Activated CD4-positive, alpha-beta memory T cell treated with anti-CD3 and anti-CD28 coated beads, Interleukin-2, amount 10 ng/mL, durations not matched to agents 7 days and 5 days (primary cell): ENCODE measurements at regions not wholly inside any gene's neighbourhood (a gene's known extent, or its start where the extent isn't known, plus 50 kb on each side); places are given as distances from the start of the nearest gene placed in this dataset.

ENCODE experiments used
- CTCF ChIA-PET: fragments of 350-600 bp; sonication (Branson Sonifier 250); formaldehyde crosslinking; loops from one replicate; lab custom pipeline; 2021; ENCODE audit warnings: antibody characterized with exemption, inconsistent platforms; lab: Charles Lee
- POLR2A ChIA-PET: fragments of 350-600 bp; sonication (Branson Sonifier 250); formaldehyde crosslinking; loops from one replicate; lab custom pipeline; 2021; ENCODE audit warnings: antibody characterized with exemption; lab: Charles Lee
- DNase-seq: peaks from one replicate; pipeline ENCODE4 v3.0.0-alpha.2; 2020
- H3K27ac Mint-ChIP-seq: one replicate; pipeline ENCODE4 v1.8.0; 2021; ENCODE audit warnings: mild to moderate bottlenecking, mixed read lengths
- H3K27me3 Mint-ChIP-seq: one replicate; pipeline ENCODE4 v1.8.0; 2021; ENCODE audit warnings: mixed read lengths
- H3K36me3 Mint-ChIP-seq: one replicate; pipeline ENCODE4 v1.8.0; 2021; ENCODE audit warnings: low read depth, mixed read lengths
- H3K4me1 Mint-ChIP-seq: one replicate; pipeline ENCODE4 v1.8.0; 2021; ENCODE audit warnings: mixed read lengths
- H3K4me3 Mint-ChIP-seq: one replicate; pipeline ENCODE4 v1.8.0; 2021; ENCODE audit warnings: mild to moderate bottlenecking, mixed read lengths
- H3K9me3 Mint-ChIP-seq: one replicate; pipeline ENCODE4 v1.8.0; 2021; ENCODE audit warnings: mixed read lengths

GRCh38 chr7:108808549-108809266, 239.0 kb downstream of the DNAJB9 start:
- no peaks in the 10 kb centered on the region for H3K9me3 Mint-ChIP-seq
- no peaks in the 10 kb centered on the region for H3K27me3 Mint-ChIP-seq
- H3K27ac Mint-ChIP-seq = no peak overlapping the region
- no peak overlapping the region for H3K4me3 Mint-ChIP-seq
- DNase-seq = no peak
- no peaks in the 10 kb centered on the region for H3K4me1 Mint-ChIP-seq
- ChIA-PET CTCF (no interaction called here), POLR2A (no interaction called here)
- H3K36me3 Mint-ChIP-seq = no peaks in the 10 kb centered on the region

- no peak for DNase-seq
- Mint-ChIP-seq H3K4me3 (no peak overlapping the region), H3K36me3 (no peaks in the 10 kb centered on the region), H3K27ac (no peak overlapping the region), H3K27me3 (no peaks in the 10 kb centered on the region), H3K9me3 (no peaks in the 10 kb centered on the region), H3K4me1 (no peaks in the 10 kb centered on the region)
- ChIA-PET CTCF (no interaction called here), POLR2A (no interaction called here)
Observed at GRCh38 chr7:108809356-108809755, 239.7 kb downstream of the DNAJB9 start.

GRCh38 chr7:108810756-108811385, 241.2 kb downstream of the DNAJB9 start:
- POLR2A ChIA-PET = no interaction called here
- CTCF ChIA-PET = no interaction called here

GRCh38 chr7:108813251-108814014, 243.8 kb downstream of the DNAJB9 start:
- DNase-seq = no peak
- CTCF ChIA-PET = no interaction called here
- peaks cover 3% of the 10 kb centered on the region for H3K9me3 Mint-ChIP-seq
- no peaks in the 10 kb centered on the region for H3K36me3 Mint-ChIP-seq
- H3K27me3 Mint-ChIP-seq = no peaks in the 10 kb centered on the region
- POLR2A ChIA-PET = no interaction called here
- no peak overlapping the region for H3K27ac Mint-ChIP-seq
- no peaks in the 10 kb centered on the region for H3K4me1 Mint-ChIP-seq
- H3K4me3 Mint-ChIP-seq = no peak overlapping the region

More at GRCh38 chr7:108810756-108811385, 241.2 kb downstream of the DNAJB9 start:
- no peak for DNase-seq
- Mint-ChIP-seq H3K27me3 (no peaks in the 10 kb centered on the region), H3K4me3 (no peak overlapping the region), H3K9me3 (no peaks in the 10 kb centered on the region), H3K4me1 (no peaks in the 10 kb centered on the region), H3K27ac (no peak overlapping the region), H3K36me3 (no peaks in the 10 kb centered on the region)

- no peaks in the 10 kb centered on the region for H3K4me1 Mint-ChIP-seq
- H3K36me3 Mint-ChIP-seq = no peaks in the 10 kb centered on the region
- H3K4me3 Mint-ChIP-seq = no peak overlapping the region
- DNase-seq = no peak
- peaks cover 3% of the 10 kb centered on the region for H3K9me3 Mint-ChIP-seq
- H3K27ac Mint-ChIP-seq = no peak overlapping the region
- POLR2A ChIA-PET = no interaction called here
- no peaks in the 10 kb centered on the region for H3K27me3 Mint-ChIP-seq
- CTCF ChIA-PET = no interaction called here
Observed at GRCh38 chr7:108815815-108816214, 246.1 kb downstream of the DNAJB9 start.

GRCh38 chr7:108818742-108819141, 249.1 kb downstream of the DNAJB9 start:
- POLR2A ChIA-PET = no interaction called here
- no peaks in the 10 kb centered on the region for H3K27me3 Mint-ChIP-seq
- no peaks in the 10 kb centered on the region for H3K4me1 Mint-ChIP-seq
- no peak overlapping the region for H3K4me3 Mint-ChIP-seq
- no peak for DNase-seq
- H3K36me3 Mint-ChIP-seq = no peaks in the 10 kb centered on the region
- CTCF ChIA-PET = no interaction called here
- no peak overlapping the region for H3K27ac Mint-ChIP-seq
- peaks cover 3% of the 10 kb centered on the region for H3K9me3 Mint-ChIP-seq

GRCh38 chr7:108824840-108825580, 255.3 kb downstream of the DNAJB9 start:
- H3K36me3 Mint-ChIP-seq = no peaks in the 10 kb centered on the region
- ChIA-PET CTCF (no interaction called here), POLR2A (no interaction called here)
- no peaks in the 10 kb centered on the region for H3K9me3 Mint-ChIP-seq
- H3K4me1 Mint-ChIP-seq = no peaks in the 10 kb centered on the region
- no peak overlapping the region for H3K27ac Mint-ChIP-seq
- H3K4me3 Mint-ChIP-seq = no peak overlapping the region
- no peak for DNase-seq
- H3K27me3 Mint-ChIP-seq = no peaks in the 10 kb centered on the region

- POLR2A ChIA-PET = no interaction called here
- Mint-ChIP-seq H3K27ac (no peak overlapping the region), H3K36me3 (no peaks in the 10 kb centered on the region), H3K9me3 (no peaks in the 10 kb centered on the region), H3K4me3 (no peak overlapping the region), H3K27me3 (no peaks in the 10 kb centered on the region), H3K4me1 (no peaks in the 10 kb centered on the region)
- DNase-seq = no peak
- CTCF ChIA-PET = no interaction called here
Observed at GRCh38 chr7:108825581-108825909, 255.9 kb downstream of the DNAJB9 start.

GRCh38 chr7:108836256-108836655, 266.6 kb downstream of the DNAJB9 start:
- ChIA-PET CTCF (no interaction called here), POLR2A (no interaction called here)
- Mint-ChIP-seq H3K27me3 (no peaks in the 10 kb centered on the region), H3K4me3 (no peak overlapping the region), H3K4me1 (no peaks in the 10 kb centered on the region), H3K36me3 (no peaks in the 10 kb centered on the region), H3K27ac (no peak overlapping the region), H3K9me3 (peaks cover 2% of the 10 kb centered on the region)
- DNase-seq = no peak

GRCh38 chr7:108838198-108838597, 268.5 kb downstream of the DNAJB9 start:
- CTCF ChIA-PET = no interaction called here

GRCh38 chr7:108839076-108839475, 269.4 kb downstream of the DNAJB9 start:
- Mint-ChIP-seq H3K27ac (no peak overlapping the region), H3K4me1 (no peaks in the 10 kb centered on the region), H3K27me3 (no peaks in the 10 kb centered on the region)

More at GRCh38 chr7:108838198-108838597, 268.5 kb downstream of the DNAJB9 start:
- Mint-ChIP-seq H3K27me3 (no peaks in the 10 kb centered on the region), H3K27ac (no peak overlapping the region), H3K4me1 (no peaks in the 10 kb centered on the region), H3K9me3 (peaks cover 2% of the 10 kb centered on the region), H3K36me3 (no peaks in the 10 kb centered on the region), H3K4me3 (no peak overlapping the region)
- DNase-seq = no peak
- POLR2A ChIA-PET = no interaction called here

GRCh38 chr7:108845951-108846350, 276.3 kb downstream of the DNAJB9 start:
- H3K36me3 Mint-ChIP-seq = no peaks in the 10 kb centered on the region
- H3K27ac Mint-ChIP-seq = no peak overlapping the region
- no peaks in the 10 kb centered on the region for H3K27me3 Mint-ChIP-seq
- POLR2A ChIA-PET = no interaction called here
- H3K4me1 Mint-ChIP-seq = no peaks in the 10 kb centered on the region
- DNase-seq = no peak
- H3K4me3 Mint-ChIP-seq = no peak overlapping the region
- H3K9me3 Mint-ChIP-seq = no peaks in the 10 kb centered on the region
- CTCF ChIA-PET = no interaction called here

More at GRCh38 chr7:108839076-108839475, 269.4 kb downstream of the DNAJB9 start:
- POLR2A ChIA-PET = no interaction called here
- Mint-ChIP-seq H3K9me3 (peaks cover 2% of the 10 kb centered on the region), H3K4me3 (no peak overlapping the region), H3K36me3 (no peaks in the 10 kb centered on the region)
- CTCF ChIA-PET = no interaction called here
- no peak for DNase-seq

GRCh38 chr7:108846471-108846870, 276.8 kb downstream of the DNAJB9 start:
- ChIA-PET CTCF (no interaction called here), POLR2A (no interaction called here)
- Mint-ChIP-seq H3K36me3 (no peaks in the 10 kb centered on the region), H3K4me1 (no peaks in the 10 kb centered on the region), H3K27ac (no peak overlapping the region), H3K27me3 (no peaks in the 10 kb centered on the region), H3K9me3 (no peaks in the 10 kb centered on the region), H3K4me3 (no peak overlapping the region)
- no peak for DNase-seq
